Motor neuron (in vitro differentiated cells): ENCODE measurements at regions not wholly inside any gene's neighbourhood (a gene's known extent, or its start where the extent isn't known, plus 50 kb on each side); places are given as distances from the start of the nearest gene placed in this dataset.
"Not testable (repeated sequence)": the region's sequence is repeated elsewhere in the genome, so short reads cannot be mapped to it uniquely, and the experiment has no call there.

Experiments used
- ATAC-seq, 8 experiments: fragments of 200-7000 bp; cut with Tn5 transposase; replicated peaks in 6 of 8; 2 replicates each; pipeline ENCODE4 v1.8.0; 2021; ENCODE audit warnings: mild to moderate bottlenecking in 8 of 8, moderate library complexity in 8 of 8
- H3K27ac ChIP-seq, 2 donors: fragments of 250-450 bp; sonication (Bioruptor Pico); 2 replicates each; pipeline ENCODE4 v1.9.0; 2021; ENCODE audit warnings: antibody characterized with exemption in 2 of 2, mild to moderate bottlenecking in 2 of 2, moderate library complexity in 1 of 2
- H3K4me1 ChIP-seq, 2 donors: fragments of 250-450 bp; sonication (Bioruptor Pico); replicated peaks in 1 of 2; 2 replicates each; pipeline ENCODE4 v1.6.1; 2021; ENCODE audit warnings: antibody characterized with exemption in 2 of 2, mild to moderate bottlenecking in 2 of 2, moderate library complexity in 1 of 2
- H3K4me3 ChIP-seq, 5 donors: fragments of 250-450 bp; sonication (Bioruptor Pico); 2 replicates each; pipeline ENCODE4 v1.9.0; 2021; ENCODE audit warnings: antibody characterized with exemption in 5 of 5, mild to moderate bottlenecking in 5 of 5, moderate library complexity in 4 of 5
- WGBS, 10 experiments: fragments of 450-650 bp; shearing (Covaris generic); methylation state at CpG; one replicate each; pipeline ENCODE4 v1.0.0; 2022; 5-methylcytosine and 5-hydroxymethylcytosine counted together
- in situ Hi-C, 9 experiments: fragments of 400-800 bp; cut with MboI; loops; one replicate each; pipeline ENCODE4 v1.15.0; 2021; ENCODE audit warnings: low sequenced_read_pairs in 9 of 9, low pct_unique_long_range_greater_than_20kb in 2 of 9; ENCODE audit not compliant: unreplicated experiment in 9 of 9

- Histone ChIP-seq H3K27ac (no peak overlapping the region), H3K4me3 (no peak overlapping the region), H3K4me1 (no peaks in the 10 kb centered on the region)
- ATAC-seq = no peak
- 46 to 90% (median 89%) methylated on average over 1 to 2 of the region's 2 CpGs; no CpG with 5 or more reads in 3 of the 10 experiments for WGBS, 10 experiments
- in situ Hi-C loops = no loop called here
Observed at GRCh38 chr12:46958599-46959290, 120.7 kb upstream of the PCED1B start.

GRCh38 chr12:46959502-46959901, 119.9 kb upstream of the PCED1B start:
- 0 to 86% (median 30%) methylated on average over 1 of the region's 1 CpG; no CpG with 5 or more reads in 3 of the 10 experiments for WGBS, 10 experiments
- in situ Hi-C loops = no loop called here
- peak in 2 of 8 experiments; percentile 57 to 83 for ATAC-seq

DNA sequence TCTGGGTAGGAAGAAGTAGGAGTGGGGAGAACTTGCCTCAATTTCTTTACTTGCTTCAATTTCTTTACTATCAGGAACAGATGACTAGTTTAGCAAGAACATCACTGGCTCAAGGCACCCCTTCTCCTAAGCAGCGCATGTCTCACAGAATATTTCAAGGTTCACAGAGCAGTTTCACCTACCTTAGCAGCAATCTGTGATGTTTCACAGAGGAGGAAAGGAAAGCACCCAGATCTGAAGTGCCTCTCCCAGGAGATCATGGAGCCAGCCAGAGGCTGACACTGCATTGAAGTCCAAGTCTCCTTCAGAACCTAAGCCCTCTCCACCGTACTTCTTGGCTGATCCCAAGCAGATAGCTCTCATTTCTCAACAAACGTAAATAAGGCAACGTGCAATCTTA, 118.7 kb upstream of the PCED1B start:
- no peak overlapping the region for H3K4me3 ChIP-seq

More at GRCh38 chr12:46959502-46959901, 119.9 kb upstream of the PCED1B start:
- no peaks in the 10 kb centered on the region for H3K4me1 ChIP-seq
- H3K4me3 ChIP-seq = no peak overlapping the region
- H3K27ac ChIP-seq = no peak overlapping the region

GRCh38 chr12:46963191-46963590, 116.2 kb upstream of the PCED1B start:
- no peak for ATAC-seq
- H3K27ac ChIP-seq = no peak overlapping the region
- in situ Hi-C loops = no loop called here
- H3K4me3 ChIP-seq = no peak overlapping the region
- 100% methylated on average over 1 of the region's 1 CpG; no CpG with 5 or more reads in 3 of the 10 experiments for WGBS, 10 experiments
- H3K4me1 ChIP-seq = no peaks in the 10 kb centered on the region

More for the DNA sequence above, 118.7 kb upstream of the PCED1B start:
- H3K27ac ChIP-seq = no peak overlapping the region
- no peak for ATAC-seq
- 64 to 100% (median 97%) methylated on average over 1 to 4 of the region's 4 CpGs for WGBS, 10 experiments
- no peaks in the 10 kb centered on the region for H3K4me1 ChIP-seq
- in situ Hi-C loops = no loop called here

- no peak overlapping the region for H3K27ac ChIP-seq
- H3K4me3 ChIP-seq = no peak overlapping the region
- ATAC-seq = peak in 3 of 8 experiments; percentile 29 to 53 (median 46)
- in situ Hi-C loops = no loop called here
- 24 to 84% (median 67%) methylated on average over 1 to 12 of the region's 14 CpGs for WGBS, 10 experiments
- no peaks in the 10 kb centered on the region for H3K4me1 ChIP-seq
Observed at GRCh38 chr12:46963977-46964971, 115.1 kb upstream of the PCED1B start.

DNA sequence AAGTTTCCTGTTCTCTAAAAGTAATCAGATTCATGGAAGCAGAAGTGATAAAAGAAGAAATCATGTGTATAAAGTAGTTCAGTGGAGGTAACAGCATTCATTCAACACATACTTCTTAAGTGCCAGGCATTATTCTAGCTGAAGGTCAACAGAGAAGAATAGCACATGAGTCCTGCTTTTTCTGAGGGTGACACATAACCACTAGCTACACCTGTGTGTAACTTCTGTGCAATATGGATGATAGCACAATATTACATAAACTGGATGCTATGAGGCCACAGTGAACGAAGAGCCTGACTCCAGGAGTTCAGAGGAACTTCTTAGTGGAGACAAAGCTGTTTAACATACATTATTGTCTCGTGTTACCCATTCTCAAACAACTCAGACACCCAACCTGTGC, 114.3 kb upstream of the PCED1B start:
- no peak for ATAC-seq
- in situ Hi-C loops = no loop called here
- Histone ChIP-seq H3K4me3 (no peak overlapping the region), H3K27ac (no peak overlapping the region), H3K4me1 (no peaks in the 10 kb centered on the region)
- WGBS, 10 experiments = 38 to 100% (median 77%) methylated on average over 1 to 2 of the region's 2 CpGs; no CpG with 5 or more reads in 3 of the 10 experiments

GRCh38 chr12:46965880-46966279, 113.5 kb upstream of the PCED1B start:
- no peak for ATAC-seq
- in situ Hi-C loops = no loop called here

DNA sequence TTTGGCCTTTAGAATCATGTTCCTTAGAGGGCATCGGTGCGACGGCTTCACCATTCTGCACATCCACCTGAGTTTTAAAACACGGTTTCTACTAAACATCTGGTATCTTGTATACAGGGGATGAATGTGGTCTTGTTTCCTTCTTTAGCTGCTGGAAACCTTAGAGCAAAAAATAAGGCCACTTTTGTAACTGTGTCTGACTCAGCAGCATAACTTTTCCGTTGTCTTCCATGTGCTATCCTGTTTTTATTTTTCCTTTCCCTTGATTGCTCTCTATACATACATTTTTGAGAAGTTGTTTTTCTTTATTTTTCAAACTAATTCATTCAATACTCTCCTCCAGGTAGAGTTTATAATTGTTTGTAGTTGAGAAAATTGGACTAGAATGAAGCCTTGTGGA, 108.8 kb upstream of the PCED1B start:
- 23 to 95% (median 88%) methylated on average over 2 to 5 of the region's 5 CpGs for WGBS, 10 experiments
- Histone ChIP-seq H3K4me1 (no peaks in the 10 kb centered on the region), H3K4me3 (no peak overlapping the region), H3K27ac (no peak overlapping the region)
- no peak for ATAC-seq
- in situ Hi-C loops = no loop called here

More at GRCh38 chr12:46965880-46966279, 113.5 kb upstream of the PCED1B start:
- 80 to 100% (median 93%) methylated on average over 1 to 4 of the region's 4 CpGs; no CpG with 5 or more reads in 3 of the 10 experiments for WGBS, 10 experiments
- Histone ChIP-seq H3K27ac (no peak overlapping the region), H3K4me3 (no peak overlapping the region), H3K4me1 (no peaks in the 10 kb centered on the region)

DNA sequence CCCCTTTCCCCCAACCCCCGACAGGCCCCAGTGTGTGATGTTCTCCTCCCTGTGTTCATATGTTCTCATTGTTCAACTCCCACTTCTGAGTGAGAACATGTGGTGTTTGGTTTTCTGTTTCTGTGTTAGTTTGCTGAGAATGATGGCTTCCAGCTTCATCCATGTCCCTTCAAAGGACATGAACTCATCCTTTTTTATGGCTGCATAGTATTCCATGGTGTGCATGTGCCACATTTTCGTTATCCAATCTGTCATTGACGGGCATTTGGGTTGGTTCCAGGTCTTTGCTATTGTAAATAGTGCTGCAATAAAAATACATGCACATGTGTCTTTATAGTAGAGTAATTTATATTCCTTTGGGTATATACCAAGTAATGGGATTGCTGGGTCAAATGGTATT, 105.5 kb upstream of the PCED1B start:
- in situ Hi-C loops, H3K4me1 ChIP-seq, H3K27ac ChIP-seq, ATAC-seq, H3K4me3 ChIP-seq: not testable (repeated sequence)
- WGBS, 10 experiments = 44 to 96% (median 77%) methylated on average over 2 of the region's 3 CpGs; no CpG with 5 or more reads in 4 of the 10 experiments

- in situ Hi-C loops = no loop called here
- no peaks in the 10 kb centered on the region for H3K4me1 ChIP-seq
- no peak for ATAC-seq
- H3K4me3 ChIP-seq = no peak overlapping the region
- WGBS, 10 experiments = 50 to 100% (median 92%) methylated on average over 1 of the region's 1 CpG; no CpG with 5 or more reads in 4 of the 10 experiments
- H3K27ac ChIP-seq = no peak overlapping the region
Observed at GRCh38 chr12:46977871-46978375, 101.5 kb upstream of the PCED1B start.

DNA sequence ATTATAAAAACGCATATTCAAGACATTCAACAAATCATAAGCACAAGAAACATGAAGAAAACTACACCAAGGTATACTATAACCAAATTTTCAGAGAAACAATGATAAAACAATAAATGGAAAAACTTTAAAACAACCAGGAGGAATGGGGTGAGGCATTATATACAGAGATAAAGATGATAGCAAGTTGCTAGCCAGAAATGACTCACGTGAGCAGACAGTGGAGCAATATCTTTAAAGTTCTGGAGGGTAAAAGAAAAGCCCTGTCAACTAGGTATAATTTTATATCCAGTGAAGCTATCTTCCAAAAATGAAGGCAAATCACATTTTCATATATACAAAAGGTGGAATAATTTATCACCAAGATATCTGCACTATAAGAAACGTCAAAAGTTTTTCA, 97.8 kb upstream of the PCED1B start:
- Histone ChIP-seq H3K4me3 (no peak overlapping the region), H3K27ac (no peak overlapping the region), H3K4me1 (no peaks in the 10 kb centered on the region)
- in situ Hi-C loops = no loop called here
- 69 to 100% (median 83%) methylated on average over 2 to 3 of the region's 3 CpGs; no CpG with 5 or more reads in 1 of the 10 experiments for WGBS, 10 experiments
- ATAC-seq = no peak

- WGBS, 10 experiments = 80% methylated on average over 1 of the region's 2 CpGs; no CpG with 5 or more reads in 9 of the 10 experiments
- Histone ChIP-seq H3K4me1 (no peaks in the 10 kb centered on the region), H3K4me3 (no peak overlapping the region), H3K27ac (no peak overlapping the region)
- ATAC-seq = no peak
- in situ Hi-C loops = no loop called here
Observed at GRCh38 chr12:46982629-46983392, 96.6 kb upstream of the PCED1B start.
